GM19035 (cell line): ENCODE measurements at regions not wholly inside any gene's neighbourhood (a gene's known extent, or its start where the extent isn't known, plus 50 kb on each side); places are given as distances from the start of the nearest gene placed in this dataset.

Experiments
- ATAC-seq: cut with Tn5 transposase; IDR thresholded peaks from one replicate; pipeline ENCODE4 v1.9.1; 2021; ENCODE audit not compliant: unreplicated experiment

DNA sequence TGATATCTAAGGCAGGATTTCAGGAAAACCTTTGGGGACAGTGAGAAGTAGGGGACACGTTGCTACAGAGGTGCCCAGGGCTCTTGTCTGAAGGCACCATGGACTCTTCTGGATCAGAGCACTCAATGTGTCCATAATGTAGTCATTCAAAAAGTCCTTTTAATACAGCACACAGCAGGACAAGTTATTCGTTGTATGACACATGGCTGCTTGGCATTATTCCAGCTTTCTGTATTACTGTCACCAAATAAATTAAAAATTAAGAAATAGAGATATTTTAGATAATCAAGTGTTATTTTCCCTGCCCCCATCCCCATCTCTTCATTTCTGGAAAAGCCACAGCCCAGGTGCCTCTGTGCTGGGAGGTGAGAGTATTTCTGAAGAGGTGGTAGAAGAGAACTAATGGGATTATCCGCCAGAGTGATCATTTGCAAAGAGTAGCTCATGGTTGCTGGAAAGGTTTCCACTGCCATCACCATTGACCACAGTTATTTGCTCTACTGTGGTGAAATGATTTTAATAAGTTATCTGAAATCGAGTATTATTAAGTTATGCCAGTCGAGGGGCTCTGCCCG is 83.0 kb downstream of the CXCL12 start:
- no peak for ATAC-seq

DNA sequence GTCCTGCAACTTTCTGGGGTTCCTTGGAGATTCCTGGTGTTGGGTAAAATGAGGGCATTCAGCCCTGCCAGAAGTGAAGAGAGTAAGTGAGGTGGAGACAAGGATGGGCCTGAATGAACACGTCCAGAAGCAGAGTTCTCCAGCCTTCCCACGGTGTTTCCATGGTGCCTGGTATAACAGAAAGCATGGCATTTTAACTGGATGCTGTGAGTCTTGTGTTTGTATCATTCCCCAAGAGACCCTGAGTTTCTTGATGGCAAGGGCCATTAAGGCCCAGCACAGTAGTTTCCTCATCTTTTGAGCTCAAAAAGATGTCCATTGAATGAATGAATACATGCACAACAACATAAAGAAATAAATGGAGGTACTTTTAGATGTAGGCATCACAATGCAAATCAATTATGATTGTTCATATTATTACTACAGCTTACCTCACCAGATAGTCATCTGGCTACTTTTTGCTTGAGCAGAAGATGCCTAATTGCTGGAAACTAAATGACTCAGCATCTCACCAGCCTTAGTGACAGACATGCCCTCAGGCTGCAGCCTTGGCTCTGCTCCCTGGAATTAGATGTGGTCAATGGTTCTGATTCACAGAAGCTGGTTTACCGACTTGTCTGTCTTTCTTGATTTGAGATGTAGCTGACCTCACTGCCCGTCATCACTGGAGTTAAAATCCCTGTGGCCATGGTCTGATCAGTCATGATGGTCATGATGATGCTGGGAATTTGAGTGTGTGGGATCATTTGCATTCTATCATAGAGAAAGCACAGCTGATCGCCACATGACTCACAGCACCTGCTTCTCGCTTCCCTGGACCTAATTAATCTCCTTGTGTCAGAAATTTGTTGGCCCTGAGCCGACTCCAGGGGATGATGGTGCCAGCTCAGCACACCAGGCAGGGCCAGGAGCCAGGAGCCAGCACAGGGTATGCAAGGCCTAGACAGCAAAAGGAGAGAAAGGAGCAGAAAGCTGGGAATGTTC is 83.9 kb downstream of the CXCL12 start:
- peak; percentile 83 for ATAC-seq

GRCh38 chr10:44298713-44299112 is 86.2 kb downstream of the CXCL12 start:
- no peak for ATAC-seq

- no peak for ATAC-seq
Measured at GRCh38 chr10:44297963-44298362, 86.9 kb downstream of the CXCL12 start.

DNA sequence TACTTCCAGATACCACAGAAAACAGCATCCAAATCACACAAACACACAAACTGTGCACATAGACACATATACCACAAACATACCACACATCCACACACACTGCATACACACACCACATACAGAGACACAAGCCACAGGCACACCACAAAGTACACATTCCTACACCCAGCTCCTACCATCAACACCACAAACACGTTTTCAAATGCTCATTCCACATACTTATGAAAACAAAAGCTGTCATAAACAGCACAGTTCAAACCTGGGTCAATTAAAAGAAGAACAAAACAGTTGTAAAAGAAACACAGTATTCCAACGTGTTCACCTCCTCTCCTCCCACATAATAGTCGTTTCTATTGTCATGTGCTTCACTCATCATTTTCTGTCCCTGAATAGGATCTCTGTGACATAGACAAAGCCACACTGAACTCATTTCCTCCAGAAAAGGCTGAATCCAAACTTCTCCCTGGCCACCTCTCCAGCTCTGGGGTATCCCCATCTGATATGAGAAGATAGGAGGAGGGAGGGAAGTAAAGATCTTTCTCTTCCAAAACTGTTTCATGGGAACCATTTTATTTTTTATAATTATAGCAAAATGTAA is 89.2 kb downstream of the CXCL12 start:
- no peak for ATAC-seq

- ATAC-seq, result no peak
Measured at GRCh38 chr10:44294726-44295412, 90.0 kb downstream of the CXCL12 start.

- ATAC-seq, result no peak
Measured at GRCh38 chr10:44293842-44294241, 91.1 kb downstream of the CXCL12 start.

GRCh38 chr10:44293306-44293778 is 91.6 kb downstream of the CXCL12 start:
- no peak for ATAC-seq

GRCh38 chr10:44292390-44293002 is 92.4 kb downstream of the CXCL12 start:
- ATAC-seq, result no peak

- ATAC-seq, result no peak
Measured at GRCh38 chr10:44291091-44291490, 93.8 kb downstream of the CXCL12 start.

- no peak for ATAC-seq
Measured at GRCh38 chr10:44289125-44289524, 95.8 kb downstream of the CXCL12 start.

DNA sequence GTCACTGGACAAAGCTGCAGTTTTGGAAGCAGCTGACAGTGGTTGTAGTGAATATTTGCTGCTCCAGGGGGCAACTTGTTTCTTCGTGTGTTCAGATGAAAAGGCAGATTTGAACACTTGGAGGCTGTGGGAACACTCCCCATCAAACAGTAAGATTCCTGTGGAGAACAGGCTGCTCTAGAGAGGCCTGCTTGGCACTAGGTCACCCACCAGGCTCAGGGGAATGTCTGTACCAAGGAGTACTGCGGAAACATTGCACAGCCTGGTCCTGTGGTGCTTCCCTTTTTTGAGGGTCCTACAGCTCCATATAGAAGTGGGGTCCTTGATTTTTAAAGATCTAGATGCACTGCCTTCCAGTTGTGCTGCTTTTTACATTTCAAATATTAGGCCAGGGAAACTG is 97.5 kb downstream of the CXCL12 start:
- no peak for ATAC-seq

- ATAC-seq, result no peak
Measured at GRCh38 chr10:44284198-44285084, 100.5 kb downstream of the CXCL12 start.

DNA sequence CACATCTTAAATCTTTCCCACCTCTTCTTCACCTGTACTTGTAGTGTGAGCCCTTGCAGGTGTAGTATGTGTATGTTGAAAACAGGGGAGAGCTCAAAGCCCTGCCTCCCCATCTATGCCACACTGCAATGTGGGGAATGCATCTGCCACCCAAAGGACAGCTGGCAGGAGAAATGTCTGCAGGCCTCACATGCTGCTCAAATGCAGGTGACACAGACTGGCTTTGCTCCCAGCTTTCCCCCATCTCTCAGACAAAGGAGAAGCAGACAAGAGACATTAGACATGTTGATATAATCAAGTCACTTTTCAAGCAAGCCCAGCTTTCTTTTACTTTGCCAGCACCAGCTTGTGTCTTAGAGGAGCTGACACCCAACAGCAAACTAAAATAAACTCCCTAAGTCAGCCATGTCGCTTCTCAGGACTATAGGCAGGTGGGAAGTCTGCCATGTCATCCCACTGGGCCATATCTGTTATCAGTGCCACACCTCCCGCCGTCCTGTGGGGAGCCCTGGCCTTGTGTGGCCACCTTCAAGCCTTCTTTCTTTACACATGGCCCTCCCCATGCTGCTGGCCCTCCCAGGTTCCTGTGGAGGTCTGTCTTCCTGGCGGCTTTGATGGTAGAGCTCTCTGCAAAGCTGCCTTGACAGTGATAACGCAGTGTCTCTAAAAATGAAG is 102.1 kb downstream of the CXCL12 start:
- ATAC-seq, result no peak

DNA sequence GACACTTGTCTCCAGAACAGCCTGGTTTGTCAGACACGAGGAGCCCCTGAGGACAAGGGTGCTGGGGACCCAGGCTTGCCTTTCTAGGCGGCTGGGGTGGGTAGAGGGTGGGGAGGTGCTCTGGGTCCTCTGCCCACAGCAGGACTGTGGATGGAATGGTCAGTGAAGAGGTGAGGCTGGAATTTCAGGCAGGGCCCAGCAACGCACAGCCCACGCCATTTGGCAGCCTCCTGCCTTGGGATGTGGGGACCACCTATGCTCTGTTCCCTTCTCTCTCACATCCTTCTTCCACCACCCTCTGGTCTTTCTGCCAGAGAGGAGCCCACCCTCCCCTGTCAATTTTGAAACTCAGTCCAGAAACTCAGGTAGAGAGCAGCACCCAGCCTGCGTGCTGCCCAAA is 103.2 kb downstream of the CXCL12 start:
- ATAC-seq, result no peak

DNA sequence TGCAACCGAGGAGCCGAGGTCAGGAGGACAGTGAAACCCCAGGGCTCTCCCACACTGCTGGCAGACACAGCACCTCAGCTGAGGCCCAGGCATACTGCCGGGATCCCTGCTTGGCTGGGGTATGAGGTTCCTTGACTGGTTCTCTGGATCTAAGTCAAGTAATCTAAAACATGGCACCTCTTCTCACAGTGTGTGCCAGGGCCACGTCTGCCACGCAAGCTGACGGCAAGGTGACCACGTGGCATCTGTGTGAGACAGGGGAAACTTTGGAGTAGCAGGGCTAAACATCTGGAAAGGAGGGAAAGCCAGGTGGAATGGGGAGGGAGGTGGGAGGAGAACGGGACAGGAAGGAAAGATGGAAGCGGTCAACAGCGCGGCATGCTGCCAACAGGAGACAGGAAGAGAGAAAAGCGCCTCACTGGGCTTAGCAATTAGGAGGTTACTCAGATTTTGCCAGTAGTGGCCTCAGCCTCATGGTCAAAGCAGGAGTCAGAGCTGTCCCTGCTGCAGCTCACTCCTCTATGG is 103.7 kb downstream of the CXCL12 start:
- no peak for ATAC-seq

DNA sequence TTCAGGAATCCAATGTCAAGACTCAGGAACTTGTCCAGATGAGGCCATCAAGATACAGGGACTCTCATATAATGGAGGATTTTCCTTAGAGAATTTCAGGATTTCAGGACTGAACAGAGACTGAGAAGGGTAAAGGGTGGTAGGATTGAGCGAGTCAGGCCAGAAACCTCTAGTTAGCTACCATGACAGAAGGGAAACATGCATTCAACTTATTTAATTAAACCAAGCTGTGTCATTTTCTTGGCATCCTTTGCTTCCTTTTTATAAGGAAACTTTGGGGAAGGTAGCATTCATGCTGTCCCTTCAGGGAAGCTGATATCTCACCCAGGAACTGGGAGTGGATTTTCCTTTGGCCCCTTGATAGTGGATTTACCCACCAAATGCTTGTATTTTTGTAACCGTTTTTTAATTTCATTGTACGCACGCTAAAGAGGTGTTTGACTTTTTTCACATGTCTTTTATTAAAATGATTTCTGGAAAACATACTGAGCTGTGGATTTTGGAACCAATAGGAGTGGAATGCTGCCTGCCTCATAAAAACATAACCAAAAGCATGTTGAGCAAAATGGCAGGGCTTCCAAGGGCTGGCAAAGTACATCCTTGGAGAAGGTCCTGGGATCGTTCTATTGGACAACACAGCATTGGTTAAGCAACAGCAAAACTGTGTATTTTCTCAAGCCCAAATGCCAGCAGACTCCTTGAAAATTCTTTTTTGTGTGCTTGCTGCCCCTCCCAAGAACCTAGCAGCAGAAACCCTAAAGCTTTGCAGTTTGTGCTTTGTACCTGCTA is 104.5 kb downstream of the CXCL12 start:
- ATAC-seq, result no peak

GRCh38 chr10:44279426-44280126 is 105.3 kb downstream of the CXCL12 start:
- no peak for ATAC-seq
